Uterus (tissue), 3 donors: ENCODE measurements at regions not wholly inside any gene's neighbourhood (a gene's known extent, or its start where the extent isn't known, plus 50 kb on each side); places are given as distances from the start of the nearest gene placed in this dataset.

Source experiments
- DNase-seq, 2 donors: peaks; one replicate each; pipeline ENCODE4 v3.0.0-alpha.2; 2019 to 2020
- H3K27ac ChIP-seq, 2 donors: fragments of 200-600 bp; sonication (generic); 1 replicate in 1 of 2; 2 replicates in 1 of 2; pipeline ENCODE4 v1.5.1; 2016 to 2018
- H3K27me3 ChIP-seq, 2 donors: fragments of 200-600 bp; sonication (generic); one replicate each; pipeline ENCODE4 v1.5.1; 2018 to 2019; ENCODE audit warnings: control low read depth in 1 of 2
- H3K36me3 ChIP-seq, 2 donors: fragments of 200-600 bp; sonication (generic); one replicate each; pipeline ENCODE4 v1.5.1; 2019; ENCODE audit warnings: control low read depth in 1 of 2
- H3K4me1 ChIP-seq, 2 donors: fragments of 200-600 bp; sonication (generic); one replicate each; pipeline ENCODE4 v1.5.1; 2018 to 2019; ENCODE audit warnings: control low read depth in 1 of 2
- H3K4me3 ChIP-seq, 2 donors: fragments of 200-600 bp; sonication (generic); 1 replicate in 1 of 2; 2 replicates in 1 of 2; pipeline ENCODE4 v1.5.1; 2018 to 2019; ENCODE audit warnings: mild to moderate bottlenecking in 1 of 2
- H3K9me3 ChIP-seq, 2 donors: fragments of 200-600 bp; sonication (generic); one replicate each; pipeline ENCODE4 v1.5.1; 2019; ENCODE audit warnings: control low read depth in 1 of 2
- CTCF ChIP-seq, 4 experiments: fragments of 200-600 bp in 2 of 4; fragments of 450-650 bp in 2 of 4; sonication (generic) in 2 of 4; IDR thresholded peaks; one replicate each; pipeline ENCODE4 v1.5.1; 2016 to 2019; ENCODE audit warnings: antibody characterized with exemption in 4 of 4, mild to moderate bottlenecking in 2 of 4, moderate library complexity in 1 of 4
- POLR2A ChIP-seq, 2 donors: fragments of 450-650 bp; IDR thresholded peaks; one replicate each; pipeline ENCODE4 v1.6.1; 2016; ENCODE audit warnings: antibody characterized with exemption in 2 of 2, mild to moderate bottlenecking in 1 of 2, moderate library complexity in 1 of 2
- intact Hi-C: fragments of 100-400 bp; cut with DNase I; formaldehyde crosslinking; loops from one replicate; pipeline ENCODE4 v1.15.1; 2023; ENCODE audit warnings: low total_unique reads
- donor health status: DM: yes; HTN: yes; CAD: no.

- Histone ChIP-seq H3K27me3 (no peaks in the 10 kb centered on the region), H3K9me3 (no peaks in the 10 kb centered on the region), H3K4me1 (no peaks in the 10 kb centered on the region), H3K4me3 (no peak overlapping the region), H3K27ac (no peak overlapping the region), H3K36me3 (no peaks in the 10 kb centered on the region)
- no peak for DNase-seq
- intact Hi-C loops = no loop called here
- TF ChIP-seq POLR2A (IDR thresholded peaks at IDR 0.05) = no peak
- TF ChIP-seq CTCF (IDR thresholded peaks at IDR 0.05) = no peak
These were observed 1349.3 kb downstream of the OTOL1 start for GRCh38 chr3:162845918-162846317.

GRCh38 chr3:162847511-162847910 lies 1350.9 kb downstream of the OTOL1 start:
- Histone ChIP-seq H3K4me1 (no peaks in the 10 kb centered on the region), H3K36me3 (no peaks in the 10 kb centered on the region)
- TF ChIP-seq CTCF (IDR thresholded peaks at IDR 0.05) (no peak), POLR2A (IDR thresholded peaks at IDR 0.05) (no peak)

GRCh38 chr3:162863579-162863978 lies 1367.0 kb downstream of the OTOL1 start:
- Histone ChIP-seq H3K4me3 (no peak overlapping the region), H3K27me3 (no peaks in the 10 kb centered on the region), H3K36me3 (no peaks in the 10 kb centered on the region), H3K27ac (no peak overlapping the region), H3K9me3 (no peaks in the 10 kb centered on the region), H3K4me1 (no peaks in the 10 kb centered on the region)
- no peak for DNase-seq
- intact Hi-C loops = no loop called here
- no peak for TF ChIP-seq CTCF (IDR thresholded peaks at IDR 0.05)
- TF ChIP-seq POLR2A (IDR thresholded peaks at IDR 0.05) = no peak

More at GRCh38 chr3:162847511-162847910, 1350.9 kb downstream of the OTOL1 start:
- Histone ChIP-seq H3K27me3 (no peaks in the 10 kb centered on the region), H3K4me3 (no peak overlapping the region), H3K9me3 (no peaks in the 10 kb centered on the region), H3K27ac (no peak overlapping the region)
- intact Hi-C loops = no loop called here
- DNase-seq = no peak

- Histone ChIP-seq H3K4me1 (no peaks in the 10 kb centered on the region), H3K4me3 (no peak overlapping the region), H3K27ac (no peak overlapping the region), H3K27me3 (no peaks in the 10 kb centered on the region), H3K9me3 (no peaks in the 10 kb centered on the region), H3K36me3 (no peaks in the 10 kb centered on the region)
- TF ChIP-seq POLR2A (IDR thresholded peaks at IDR 0.05) (no peak), CTCF (IDR thresholded peaks at IDR 0.05) (no peak)
- DNase-seq = no peak
- intact Hi-C loops = no loop called here
These were observed 1368.9 kb downstream of the OTOL1 start for GRCh38 chr3:162865466-162865865.

GRCh38 chr3:162879021-162879562 lies 1382.5 kb downstream of the OTOL1 start:
- no peak overlapping the region for H3K27ac ChIP-seq
- intact Hi-C loops = no loop called here
- H3K27me3 ChIP-seq = no peaks in the 10 kb centered on the region
- TF ChIP-seq POLR2A (IDR thresholded peaks at IDR 0.05) (no peak), CTCF (IDR thresholded peaks at IDR 0.05) (no peak)
- H3K36me3 ChIP-seq = no peaks in the 10 kb centered on the region
- no peak for DNase-seq
- H3K4me1 ChIP-seq = no peaks in the 10 kb centered on the region
- H3K4me3 ChIP-seq = no peak overlapping the region
- no peaks in the 10 kb centered on the region for H3K9me3 ChIP-seq
